Naive thymus-derived CD4-positive, alpha-beta T cell (primary cell): ENCODE measurements at regions not wholly inside any gene's neighbourhood (a gene's known extent, or its start where the extent isn't known, plus 50 kb on each side); places are given as distances from the start of the nearest gene placed in this dataset.

Experiments
- ATAC-seq: fragments of 150-1000 bp; cut with Tn5 transposase; 2 replicates; pipeline ENCODE4 v1.10.0; 2021; ENCODE audit warnings: mild to moderate bottlenecking, moderate library complexity
- CTCF ChIA-PET: fragments of 350-600 bp; sonication (Branson Sonifier 250); formaldehyde crosslinking; loops from one replicate; lab custom pipeline; 2021; ENCODE audit warnings: antibody characterized with exemption; lab: Charles Lee
- POLR2A ChIA-PET: fragments of 350-600 bp; sonication (Branson Sonifier 250); formaldehyde crosslinking; loops from one replicate; lab custom pipeline; 2021; ENCODE audit warnings: antibody characterized with exemption, inconsistent platforms; lab: Charles Lee
- DNase-seq, 9 donors: peaks; one replicate each; pipeline versions ENCODE4 v3.0.0 to v3.0.0-alpha.2; 2020 to 2022; ENCODE audit warnings: mixed read lengths in 1 of 9
- H3K27ac ChIP-seq: one replicate; pipeline ENCODE4 v1.7.0; 2013; ENCODE audit warnings: mild to moderate bottlenecking, low read depth, low read length, moderate library complexity
- H3K27me3 ChIP-seq, 2 donors: one replicate each; pipeline ENCODE4 v1.7.0; 2013; ENCODE audit warnings: low read length in 2 of 2, mild to moderate bottlenecking in 2 of 2, moderate library complexity in 2 of 2; ENCODE audit not compliant: control insufficient read depth in 2 of 2, insufficient read depth in 2 of 2
- H3K36me3 ChIP-seq, 3 experiments: 1 replicate in 2 of 3; 2 replicates in 1 of 3; pipeline ENCODE4 v1.7.0; 2013; ENCODE audit warnings: low read length in 3 of 3, mild to moderate bottlenecking in 3 of 3, moderate library complexity in 1 of 3; ENCODE audit not compliant: insufficient read depth in 3 of 3, control insufficient read depth in 2 of 3
- H3K4me1 ChIP-seq, 2 donors: one replicate each; pipeline ENCODE4 v1.7.0; 2013; ENCODE audit warnings: low read length in 2 of 2, mild to moderate bottlenecking in 2 of 2, moderate library complexity in 1 of 2; ENCODE audit not compliant: control insufficient read depth in 2 of 2, insufficient read depth in 2 of 2
- H3K4me3 ChIP-seq: 2 replicates; pipeline ENCODE4 v1.7.0; 2013; ENCODE audit warnings: mild to moderate bottlenecking, low read length
- H3K9me3 ChIP-seq, 3 experiments: 1 replicate in 2 of 3; 2 replicates in 1 of 3; pipeline ENCODE4 v1.7.0; 2013; ENCODE audit warnings: low read length in 3 of 3; ENCODE audit not compliant: control insufficient read depth in 2 of 3
- H3K27ac Mint-ChIP-seq, 9 donors: one replicate each; pipeline ENCODE4 v1.8.0; 2020 to 2022; ENCODE audit warnings: mixed read lengths in 9 of 9, mild to moderate bottlenecking in 8 of 9, moderate library complexity in 5 of 9, inconsistent platforms in 2 of 9
- H3K27me3 Mint-ChIP-seq, 5 donors: one replicate each; pipeline ENCODE4 v1.8.0; 2021 to 2022; ENCODE audit warnings: mixed read lengths in 5 of 5, mild to moderate bottlenecking in 1 of 5
- H3K36me3 Mint-ChIP-seq, 5 donors: one replicate each; pipeline ENCODE4 v1.8.0; 2020 to 2022; ENCODE audit warnings: mixed read lengths in 5 of 5, mild to moderate bottlenecking in 3 of 5, inconsistent platforms in 1 of 5
- H3K4me1 Mint-ChIP-seq, 7 donors: one replicate each; pipeline ENCODE4 v1.8.0; 2020 to 2022; ENCODE audit warnings: mixed read lengths in 7 of 7, mild to moderate bottlenecking in 3 of 7, inconsistent platforms in 1 of 7
- H3K4me3 Mint-ChIP-seq, 10 donors: one replicate each; pipeline ENCODE4 v1.8.0; 2020 to 2022; ENCODE audit warnings: mild to moderate bottlenecking in 10 of 10, mixed read lengths in 10 of 10, moderate library complexity in 6 of 10, inconsistent platforms in 2 of 10
- H3K9me3 Mint-ChIP-seq, 11 donors: one replicate each; pipeline ENCODE4 v1.8.0; 2020 to 2022; ENCODE audit warnings: mixed read lengths in 11 of 11, mild to moderate bottlenecking in 4 of 11, inconsistent platforms in 1 of 11, moderate library complexity in 1 of 11
- intact Hi-C, 2 donors: fragments of 100-400 bp; cut with micrococcal nuclease; formaldehyde crosslinking; loops; one replicate each; pipeline ENCODE4 v1.15.1; 2023

DNA sequence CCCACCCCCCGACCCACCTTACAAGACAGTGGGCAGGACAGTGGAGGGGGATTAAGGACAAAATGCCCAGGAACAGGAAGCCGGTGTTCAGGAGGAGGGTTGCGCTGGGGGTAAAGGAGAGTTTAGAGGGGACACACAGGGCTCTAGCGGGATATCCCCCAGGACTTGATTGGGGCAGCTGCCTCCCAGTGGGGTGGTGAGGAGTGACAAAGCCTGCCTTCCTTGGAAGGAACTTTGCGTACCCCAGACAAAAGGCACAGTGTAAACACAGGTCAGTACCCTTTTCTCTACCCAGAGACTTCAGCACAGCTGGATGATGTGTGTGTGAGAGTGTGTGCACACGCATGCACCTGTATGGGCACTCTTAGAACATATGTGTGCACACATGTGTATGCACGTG, 51.7 kb upstream of the BCAR3 start:
- H3K36me3 ChIP-seq, result no peaks in the 10 kb centered on the region
- Mint-ChIP-seq H3K36me3 (peaks cover 0 to 4% (median 0%) of the 10 kb centered on the region in 5 donors), H3K4me1 (no peaks in the 10 kb centered on the region), H3K9me3 (no peaks in the 10 kb centered on the region), H3K27me3 (peaks cover 0 to 4% (median 0%) of the 10 kb centered on the region in 5 donors), H3K4me3 (no peak overlapping the region), H3K27ac (no peak overlapping the region)
- ATAC-seq (no peak), DNase-seq (no peak)
- no peaks in the 10 kb centered on the region for H3K27me3 ChIP-seq
- H3K4me1 ChIP-seq, result no peaks in the 10 kb centered on the region
- intact Hi-C loops, result no loop called here
- H3K4me3 ChIP-seq, result no peak overlapping the region
- ChIA-PET POLR2A (no interaction called here), CTCF (no interaction called here)
- H3K9me3 ChIP-seq, result no peaks in the 10 kb centered on the region
- no peak overlapping the region for H3K27ac ChIP-seq

DNA sequence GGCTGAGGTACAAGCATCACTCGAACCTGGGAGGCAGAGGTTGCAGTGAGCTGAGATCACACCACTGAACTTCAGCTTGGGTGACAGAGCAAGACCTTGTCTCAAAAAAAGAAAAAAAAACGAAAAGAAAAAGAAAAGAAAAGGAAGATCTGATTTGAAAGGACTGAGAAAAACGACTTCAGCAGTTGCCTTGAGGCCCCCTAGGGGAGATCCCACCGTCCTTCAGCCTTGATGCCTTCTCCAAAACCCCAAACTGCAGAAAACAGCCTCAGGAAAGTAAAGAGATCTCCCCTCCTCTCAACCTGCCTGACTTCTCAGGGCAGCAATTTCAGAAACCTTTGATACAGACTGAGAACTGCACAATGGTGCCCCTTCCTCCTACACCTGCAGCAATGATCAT, 50.9 kb upstream of the BCAR3 start:
- intact Hi-C loops, result no loop called here
- ATAC-seq (no peak), DNase-seq (no peak)
- no peaks in the 10 kb centered on the region for H3K9me3 ChIP-seq
- H3K4me1 ChIP-seq, result no peaks in the 10 kb centered on the region
- no peaks in the 10 kb centered on the region for H3K27me3 ChIP-seq
- H3K27ac ChIP-seq, result no peak overlapping the region
- Mint-ChIP-seq H3K27me3 (peaks cover 0 to 4% (median 0%) of the 10 kb centered on the region in 5 donors), H3K36me3 (peaks cover 0 to 4% (median 0%) of the 10 kb centered on the region in 5 donors), H3K4me1 (no peaks in the 10 kb centered on the region), H3K4me3 (no peak overlapping the region), H3K9me3 (no peaks in the 10 kb centered on the region), H3K27ac (no peak overlapping the region)
- H3K4me3 ChIP-seq, result no peak overlapping the region
- H3K36me3 ChIP-seq, result no peaks in the 10 kb centered on the region
- ChIA-PET CTCF (interaction anchor here (0.6 kb wide), 2 partner anchors 43 to 122 kb away, joined by 3 read pairs; no protein-coding TSS in a partner anchor), POLR2A (no interaction called here)
